DLD1 (cell line): ENCODE measurements at regions not wholly inside any gene's neighbourhood (a gene's known extent, or its start where the extent isn't known, plus 50 kb on each side); places are given as distances from the start of the nearest gene placed in this dataset.
"Not testable (repeated sequence)": the region's sequence is repeated elsewhere in the genome, so short reads cannot be mapped to it uniquely, and the experiment has no call there.

ENCODE experiments used
- in situ Hi-C: cut with HindIII; loops from 2 replicates; pipeline ENCODE4 v1.10.0; 2017; ENCODE audit warnings: low sequenced_read_pairs

GRCh38 chr1:14246471-14246870 is 352.0 kb upstream of the KAZN start:
- in situ Hi-C loops, result no loop called here

- in situ Hi-C loops, result no loop called here
Measured at GRCh38 chr1:14247666-14248065, 350.8 kb upstream of the KAZN start.

- in situ Hi-C loops, result loop anchor here (10.0 kb wide), 1 partner anchor 73 kb away; no protein-coding TSS in a partner anchor
Measured at GRCh38 chr1:14251871-14252270, 346.6 kb upstream of the KAZN start.

GRCh38 chr1:14253676-14254075 is 344.8 kb upstream of the KAZN start:
- in situ Hi-C loops, result loop anchor here (10.0 kb wide), 1 partner anchor 71 kb away; no protein-coding TSS in a partner anchor

- in situ Hi-C loops, result loop anchor here (10.0 kb wide), 1 partner anchor 71 kb away; no protein-coding TSS in a partner anchor
Measured at GRCh38 chr1:14254251-14254650, 344.2 kb upstream of the KAZN start.

GRCh38 chr1:14255233-14255632 is 343.3 kb upstream of the KAZN start:
- in situ Hi-C loops, result loop anchor here (10.0 kb wide), 1 partner anchor 70 kb away; no protein-coding TSS in a partner anchor

GRCh38 chr1:14255711-14256110 is 342.8 kb upstream of the KAZN start:
- in situ Hi-C loops, result loop anchor here (10.0 kb wide), 1 partner anchor 69 kb away; no protein-coding TSS in a partner anchor

- in situ Hi-C loops, result loop anchor here (10.0 kb wide), 1 partner anchor 66 kb away; no protein-coding TSS in a partner anchor
Measured at GRCh38 chr1:14259191-14259757, 339.2 kb upstream of the KAZN start.

GRCh38 chr1:14260480-14260879 is 338.0 kb upstream of the KAZN start:
- in situ Hi-C loops, result no loop called here

GRCh38 chr1:14261395-14261794 is 337.1 kb upstream of the KAZN start:
- in situ Hi-C loops, result no loop called here

- in situ Hi-C loops, result no loop called here
Measured at GRCh38 chr1:14262637-14263036, 335.8 kb upstream of the KAZN start.

- in situ Hi-C loops, result no loop called here
Measured at GRCh38 chr1:14263225-14263624, 335.3 kb upstream of the KAZN start.

GRCh38 chr1:14263671-14264070 is 334.8 kb upstream of the KAZN start:
- in situ Hi-C loops, result no loop called here

- in situ Hi-C loops, result no loop called here
Measured at GRCh38 chr1:14265495-14265894, 333.0 kb upstream of the KAZN start.

GRCh38 chr1:14267991-14268390 is 330.5 kb upstream of the KAZN start:
- in situ Hi-C loops, result no loop called here

- in situ Hi-C loops, result no loop called here
Measured at GRCh38 chr1:14270821-14271220, 327.7 kb upstream of the KAZN start.

GRCh38 chr1:14273811-14274210 is 324.7 kb upstream of the KAZN start:
- in situ Hi-C loops, result no loop called here

- in situ Hi-C loops, result not testable (repeated sequence)
Measured at GRCh38 chr1:14279891-14280290, 318.6 kb upstream of the KAZN start.

GRCh38 chr1:14280909-14281308 is 317.6 kb upstream of the KAZN start:
- in situ Hi-C loops, result no loop called here

GRCh38 chr1:14281412-14281811 is 317.1 kb upstream of the KAZN start:
- in situ Hi-C loops, result no loop called here

GRCh38 chr1:14282707-14283106 is 315.8 kb upstream of the KAZN start:
- in situ Hi-C loops, result no loop called here

- in situ Hi-C loops, result no loop called here
Measured at GRCh38 chr1:14285238-14285637, 313.2 kb upstream of the KAZN start.

- in situ Hi-C loops, result not testable (repeated sequence)
Measured at GRCh38 chr1:14291182-14291581, 307.3 kb upstream of the KAZN start.
